ENCODE measurements at regions not wholly inside any gene's neighbourhood (a gene's known extent, or its start where the extent isn't known, plus 50 kb on each side); places are given as distances from the start of the nearest gene placed in this dataset.

- Histone ChIP-seq H3K4me3 (ENCODE audit: low read depth in 1 of 3, low read length in 3 of 3) (no peak overlapping the region), H3K9ac (ENCODE audit: low read depth in 1 of 2, low read length in 2 of 2) (no peak overlapping the region), H3K36me3 (ENCODE audit: control insufficient read depth in 4 of 4, insufficient read depth in 3 of 4, low read depth in 1 of 4, low read length in 3 of 4) (no peaks in the 10 kb centered on the region), H3K9me3 (ENCODE audit: control insufficient read depth in 4 of 4, low read length in 3 of 4) (no peaks in the 10 kb centered on the region), H3K27me3 (ENCODE audit: control insufficient read depth in 4 of 4, insufficient read depth in 4 of 4, low read length in 3 of 4) (no peaks in the 10 kb centered on the region), H3K4me1 (ENCODE audit: control insufficient read depth in 4 of 4, insufficient read depth in 4 of 4, low read length in 3 of 4) (peaks cover 0 to 2% (median 0%) of the 10 kb centered on the region in 4 donors), H3K27ac (ENCODE audit: low read depth in 1 of 2, low read length in 2 of 2) (no peak overlapping the region)
- DNase-seq (ENCODE audit: low spot score), result no peak
- TF ChIP-seq FOXA1 (IDR thresholded peaks at IDR 0.05) (no peak), GABPA (IDR thresholded peaks at IDR 0.05 in 1 of 2, conservative IDR thresholded peaks at IDR 0.05 in 1 of 2) (no peak), MAX (IDR thresholded peaks at IDR 0.05) (no peak), JUND (IDR thresholded peaks at IDR 0.05) (no peak), YY1 (IDR thresholded peaks at IDR 0.05) (no peak), RXRA (IDR thresholded peaks at IDR 0.05) (no peak), SP1 (IDR thresholded peaks at IDR 0.05) (no peak), NR2F2 (IDR thresholded peaks at IDR 0.05) (no peak), EGR1 (IDR thresholded peaks at IDR 0.05; ENCODE audit: low read depth in 2 of 2) (no peak), FOXA2 (IDR thresholded peaks at IDR 0.05) (no peak), ZBTB33 (IDR thresholded peaks at IDR 0.05) (no peak), RAD21 (IDR thresholded peaks at IDR 0.05) (no peak), HNF4A (conservative IDR thresholded peaks at IDR 0.05) (no peak), ATF3 (IDR thresholded peaks at IDR 0.05) (no peak), REST (IDR thresholded peaks at IDR 0.05) (no peak), TAF1 (conservative IDR thresholded peaks at IDR 0.05) (no peak), HNF4G (IDR thresholded peaks at IDR 0.05) (no peak), CTCF (IDR thresholded peaks at IDR 0.05; ENCODE audit: low read depth, low read length, missing input control) (no peak)
- WGBS, result 61% methylated on average over 3 of the region's 3 CpGs
Observed at GRCh38 chr14:86346818-86347384, 817.0 kb downstream of the FLRT2 start.
